GM06990 (cell line): ENCODE measurements at regions not wholly inside any gene's neighbourhood (a gene's known extent, or its start where the extent isn't known, plus 50 kb on each side); places are given as distances from the start of the nearest gene placed in this dataset.

Source experiments
- DNase-seq: peaks from one replicate; pipeline ENCODE4 v3.0.0-alpha.2; 2011; ENCODE audit not compliant: insufficient read length; ENCODE audit errors: extremely low read depth
- H3K27me3 ChIP-seq: replicated peaks from 2 replicates; pipeline ENCODE4 v1.6.0; 2011; ENCODE audit warnings: low read length; ENCODE audit not compliant: control insufficient read depth, insufficient read depth
- H3K36me3 ChIP-seq: 2 replicates; pipeline ENCODE4 v1.5.1; 2011; ENCODE audit warnings: low read length; ENCODE audit not compliant: control insufficient read depth, insufficient read depth
- H3K4me3 ChIP-seq: replicated peaks from 2 replicates; pipeline ENCODE4 v1.5.1; 2011; ENCODE audit warnings: low read depth, mild to moderate bottlenecking, control low read depth, low read length
- TF ChIP-seq, protein P1 (sequence below): IDR thresholded peaks from 2 replicates; pipeline ENCODE4 v1.5.1; 2011; ENCODE audit warnings: low read length, control low read depth, mild to moderate bottlenecking, inconsistent platforms; ENCODE audit not compliant: insufficient read depth, poor library complexity, severe bottlenecking

DNA sequence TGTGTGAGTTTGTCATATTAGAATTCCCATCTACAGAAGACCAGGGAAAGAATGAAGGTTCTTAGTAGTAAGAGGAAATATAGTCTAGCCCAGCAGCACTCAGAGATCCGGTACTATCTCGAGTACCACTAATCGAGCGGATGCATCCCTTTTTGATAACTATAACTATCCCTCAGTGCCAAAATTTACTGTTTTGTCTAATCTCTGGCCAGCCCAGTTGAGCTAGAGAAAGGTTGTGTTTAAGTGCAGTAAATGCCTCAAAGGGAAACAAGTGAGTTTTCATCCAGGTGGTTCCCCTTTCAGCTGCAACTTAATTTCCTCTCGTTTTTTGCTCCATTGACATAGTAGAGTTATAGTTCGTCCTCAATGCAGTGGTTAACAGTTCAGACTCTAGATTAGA, 146.7 kb downstream of the GPBP1 start:
- H3K27me3 ChIP-seq, result peaks cover 1% of the 10 kb centered on the region; the same call in 1 of the 2 replicates
- H3K4me3 ChIP-seq, result no peak overlapping the region
- TF ChIP-seq, protein P1, sequence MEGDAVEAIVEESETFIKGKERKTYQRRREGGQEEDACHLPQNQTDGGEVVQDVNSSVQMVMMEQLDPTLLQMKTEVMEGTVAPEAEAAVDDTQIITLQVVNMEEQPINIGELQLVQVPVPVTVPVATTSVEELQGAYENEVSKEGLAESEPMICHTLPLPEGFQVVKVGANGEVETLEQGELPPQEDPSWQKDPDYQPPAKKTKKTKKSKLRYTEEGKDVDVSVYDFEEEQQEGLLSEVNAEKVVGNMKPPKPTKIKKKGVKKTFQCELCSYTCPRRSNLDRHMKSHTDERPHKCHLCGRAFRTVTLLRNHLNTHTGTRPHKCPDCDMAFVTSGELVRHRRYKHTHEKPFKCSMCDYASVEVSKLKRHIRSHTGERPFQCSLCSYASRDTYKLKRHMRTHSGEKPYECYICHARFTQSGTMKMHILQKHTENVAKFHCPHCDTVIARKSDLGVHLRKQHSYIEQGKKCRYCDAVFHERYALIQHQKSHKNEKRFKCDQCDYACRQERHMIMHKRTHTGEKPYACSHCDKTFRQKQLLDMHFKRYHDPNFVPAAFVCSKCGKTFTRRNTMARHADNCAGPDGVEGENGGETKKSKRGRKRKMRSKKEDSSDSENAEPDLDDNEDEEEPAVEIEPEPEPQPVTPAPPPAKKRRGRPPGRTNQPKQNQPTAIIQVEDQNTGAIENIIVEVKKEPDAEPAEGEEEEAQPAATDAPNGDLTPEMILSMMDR, result no peak
- no peak for DNase-seq
- no peaks in the 10 kb centered on the region for H3K36me3 ChIP-seq

DNA sequence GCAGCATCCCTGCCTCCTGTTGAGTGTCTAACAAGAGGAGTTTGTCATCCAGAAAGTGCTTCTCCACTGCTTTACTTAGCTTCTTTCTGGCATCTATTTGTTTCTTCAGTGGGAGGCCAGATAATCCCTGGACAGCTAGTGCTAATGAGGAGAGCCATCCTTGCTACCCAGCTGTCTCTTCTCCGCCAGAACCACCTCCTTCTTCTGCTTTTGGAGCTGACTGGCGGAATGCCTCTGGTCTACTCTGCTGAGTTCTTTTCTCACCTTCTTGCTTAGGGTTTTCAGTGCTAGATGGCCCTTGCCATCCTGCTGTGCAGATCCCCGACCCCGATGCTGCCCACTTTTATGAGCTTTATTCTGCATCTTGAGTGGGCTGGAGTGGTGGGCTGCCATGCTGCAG, 145.8 kb downstream of the GPBP1 start:
- Histone ChIP-seq H3K27me3 (peaks cover 1% of the 10 kb centered on the region; the same call in 1 of the 2 replicates), H3K36me3 (no peaks in the 10 kb centered on the region), H3K4me3 (no peak overlapping the region)
- DNase-seq, result no peak
- TF ChIP-seq, protein P1, result no peak

DNA sequence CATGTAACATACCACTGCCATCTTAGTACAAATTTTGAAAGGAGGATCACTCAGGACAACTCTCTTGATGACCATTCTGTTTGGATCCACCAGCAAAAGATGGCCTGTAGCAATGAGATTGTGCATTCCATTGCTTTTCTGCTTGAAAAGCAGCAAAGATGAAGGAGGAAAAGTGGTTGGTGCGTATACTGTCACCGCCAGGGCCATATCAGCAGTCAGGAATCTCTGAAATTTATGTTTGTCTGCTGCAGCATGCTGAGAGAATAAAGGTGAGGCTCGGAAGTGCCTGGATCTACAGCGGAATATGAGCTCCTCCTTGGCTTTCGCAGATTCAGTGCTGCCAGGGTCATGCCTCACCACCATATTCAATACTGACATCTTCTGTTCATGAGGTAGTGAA, 144.4 kb downstream of the GPBP1 start:
- peaks cover 1% of the 10 kb centered on the region; the same call in 1 of the 2 replicates for H3K27me3 ChIP-seq
- DNase-seq, result no peak
- H3K4me3 ChIP-seq, result no peak overlapping the region
- no peaks in the 10 kb centered on the region for H3K36me3 ChIP-seq
- TF ChIP-seq, protein P1, result no peak

DNA sequence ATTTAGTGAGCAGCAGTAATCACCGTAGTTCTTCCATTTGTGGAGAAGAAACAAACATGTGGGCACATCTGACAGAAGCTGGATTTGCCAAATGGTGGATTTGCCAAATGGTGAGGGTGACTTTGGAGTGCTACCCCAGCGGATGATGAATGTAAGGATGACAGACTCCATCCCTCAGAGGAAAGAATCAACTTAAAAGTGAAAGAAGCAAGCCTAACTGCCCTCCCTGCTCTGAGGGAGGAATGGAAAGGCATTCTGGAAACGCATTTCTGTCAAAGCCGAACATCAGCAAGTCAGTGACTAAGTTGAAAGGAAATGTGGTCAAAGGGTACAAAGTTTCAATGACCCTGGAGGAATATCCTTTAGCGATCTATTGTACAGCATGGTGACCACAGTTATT, 143.5 kb downstream of the GPBP1 start:
- H3K4me3 ChIP-seq, result no peak overlapping the region
- TF ChIP-seq, protein P1, result no peak
- peaks cover 1% of the 10 kb centered on the region; the same call in 1 of the 2 replicates for H3K27me3 ChIP-seq
- no peaks in the 10 kb centered on the region for H3K36me3 ChIP-seq
- DNase-seq, result no peak

DNA sequence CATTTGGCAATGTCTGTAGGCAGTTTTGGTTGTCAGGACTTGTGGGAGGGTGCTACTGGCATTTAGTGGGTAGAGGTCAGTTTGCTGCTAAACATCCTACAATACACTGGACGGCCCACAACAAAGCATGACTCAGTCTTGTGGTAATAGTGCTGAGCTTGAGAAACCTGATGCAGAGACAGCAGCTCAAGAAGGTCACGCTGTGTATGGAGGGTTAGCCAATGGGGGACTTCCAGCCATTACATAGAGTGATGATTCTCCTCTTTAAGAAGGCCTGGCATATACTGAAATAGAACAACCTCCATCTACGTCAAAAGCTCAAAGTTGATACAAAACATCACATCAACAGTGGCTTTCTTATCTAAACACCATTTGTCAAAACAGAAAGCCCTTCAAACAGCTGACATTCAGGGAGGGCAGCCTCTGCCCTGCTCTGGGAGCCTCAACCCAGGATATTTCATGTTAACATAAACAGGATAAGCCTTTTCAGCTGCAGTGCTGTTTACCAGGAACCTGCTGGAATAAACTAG, 143.0 kb downstream of the GPBP1 start:
- TF ChIP-seq, protein P1, result no peak
- H3K27me3 ChIP-seq, result peaks cover 1% of the 10 kb centered on the region; the same call in 1 of the 2 replicates
- no peak for DNase-seq
- H3K36me3 ChIP-seq, result no peaks in the 10 kb centered on the region
- H3K4me3 ChIP-seq, result no peak overlapping the region

DNA sequence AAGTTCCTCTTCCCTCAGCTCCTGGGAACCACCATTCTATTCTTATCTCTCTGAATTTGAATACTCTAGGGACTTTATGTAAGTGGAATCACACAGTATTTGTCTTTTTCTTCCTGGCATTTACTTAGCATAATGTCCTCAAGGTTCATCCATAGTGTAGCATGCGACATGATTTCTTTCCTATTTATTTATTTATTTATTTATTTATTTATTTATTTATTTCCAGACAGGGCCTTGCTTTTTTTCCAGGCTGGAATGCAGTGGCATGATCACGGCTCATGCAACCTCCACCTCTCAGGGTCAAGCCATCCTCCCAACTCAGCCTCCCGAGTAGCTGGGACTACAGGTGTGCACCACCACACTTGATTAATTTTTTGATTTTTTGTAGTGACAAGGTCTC, 142.1 kb downstream of the GPBP1 start:
- TF ChIP-seq, protein P1, result no peak
- no peaks in the 10 kb centered on the region for H3K36me3 ChIP-seq
- H3K4me3 ChIP-seq, result no peak overlapping the region
- H3K27me3 ChIP-seq, result peaks cover 1% of the 10 kb centered on the region; the same call in 1 of the 2 replicates
- DNase-seq, result no peak
